Stomach smooth muscle (tissue), 2 donors: ENCODE measurements at regions not wholly inside any gene's neighbourhood (a gene's known extent, or its start where the extent isn't known, plus 50 kb on each side); places are given as distances from the start of the nearest gene placed in this dataset.
"Not testable (repeated sequence)": the region's sequence is repeated elsewhere in the genome, so short reads cannot be mapped to it uniquely, and the experiment has no call there.

Source experiments
- H3K27ac ChIP-seq: one replicate; pipeline ENCODE4 v1.7.0; 2013; ENCODE audit warnings: mild to moderate bottlenecking, low read length, inconsistent platforms
- H3K27me3 ChIP-seq, 2 donors: one replicate each; pipeline ENCODE4 v1.7.0; 2013; ENCODE audit warnings: low read length in 2 of 2; ENCODE audit not compliant: insufficient read depth in 2 of 2, control insufficient read depth in 1 of 2
- H3K36me3 ChIP-seq, 2 donors: one replicate each; pipeline ENCODE4 v1.7.0; 2013; ENCODE audit warnings: low read length in 2 of 2; ENCODE audit not compliant: control insufficient read depth in 2 of 2, insufficient read depth in 2 of 2
- H3K4me1 ChIP-seq: one replicate; pipeline ENCODE4 v1.7.0; 2013; ENCODE audit warnings: low read length; ENCODE audit not compliant: control insufficient read depth, insufficient read depth
- H3K4me3 ChIP-seq, 2 donors: one replicate each; pipeline ENCODE4 v1.7.0; 2013; ENCODE audit warnings: low read length in 2 of 2
- H3K9ac ChIP-seq, 2 donors: one replicate each; pipeline ENCODE4 v1.7.0; 2013; ENCODE audit warnings: low read length in 2 of 2, mild to moderate bottlenecking in 1 of 2
- H3K9me3 ChIP-seq, 2 donors: one replicate each; pipeline ENCODE4 v1.7.0; 2013; ENCODE audit warnings: low read length in 2 of 2; ENCODE audit not compliant: control insufficient read depth in 2 of 2
- donor health status: healthy.
- donor health status: Pancreatic carcinoma.

DNA sequence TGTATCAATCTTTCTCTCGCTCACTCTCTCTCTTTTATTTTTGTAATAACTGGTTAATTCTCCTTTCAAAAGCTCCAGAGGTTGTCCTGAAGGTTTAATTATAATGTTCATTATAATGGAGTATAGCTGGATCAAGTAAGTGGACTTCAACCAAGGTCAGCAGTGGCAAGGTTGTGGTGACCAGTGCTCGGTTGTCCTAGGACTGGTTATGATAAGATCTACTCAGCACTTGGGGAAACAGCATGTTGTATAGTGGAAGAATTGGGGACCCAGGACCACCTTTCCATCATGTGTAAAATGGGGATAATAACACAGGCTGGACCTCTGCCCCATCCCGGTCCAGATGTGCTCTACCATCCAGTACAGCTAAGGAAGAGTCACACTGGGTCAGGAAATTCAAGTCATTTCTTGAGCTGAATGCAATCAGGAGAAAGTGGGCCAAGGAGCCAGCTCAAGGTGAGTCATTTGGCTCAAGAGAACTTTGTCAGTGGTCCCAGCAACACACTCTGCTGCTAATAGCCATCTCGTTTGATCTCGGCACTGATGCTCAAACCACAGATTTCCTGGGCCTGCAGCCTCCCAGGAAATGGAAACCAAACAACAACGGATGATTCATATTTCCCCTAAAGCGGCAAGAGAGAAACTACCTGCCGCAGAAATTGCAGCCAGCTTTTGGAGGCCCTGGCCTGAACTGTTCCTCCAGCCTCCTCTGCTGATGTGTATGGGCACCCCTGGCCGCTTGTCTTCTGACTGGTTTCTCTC is 123.6 kb upstream of the RBPJ start:
- H3K9ac ChIP-seq = no peak overlapping the region

DNA sequence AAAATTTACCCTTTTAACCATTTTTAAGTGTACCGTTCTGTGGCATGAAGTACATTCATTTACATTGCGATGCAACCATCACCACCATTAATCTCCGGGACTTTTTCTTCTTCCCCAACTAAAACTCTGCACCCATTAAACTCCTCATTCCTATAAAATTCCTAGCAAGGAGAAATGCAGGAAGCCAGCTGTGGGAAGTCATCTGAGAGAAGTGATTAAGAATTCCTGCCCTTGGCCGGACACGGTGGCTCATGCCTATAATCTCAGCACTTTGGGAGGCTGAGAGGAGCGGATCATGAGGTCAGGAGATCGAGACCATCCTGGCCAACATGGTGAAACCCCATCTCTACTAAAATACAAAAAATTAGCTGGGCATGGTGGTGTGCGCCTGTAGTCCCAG is 121.9 kb upstream of the RBPJ start:
- not testable (repeated sequence) for H3K27ac ChIP-seq, H3K36me3 ChIP-seq, H3K9me3 ChIP-seq

More for the DNA sequence above, 123.6 kb upstream of the RBPJ start:
- H3K4me1 ChIP-seq = no peaks in the 10 kb centered on the region
- H3K27ac ChIP-seq = no peak overlapping the region
- H3K4me3 ChIP-seq = no peak overlapping the region
- no peaks in the 10 kb centered on the region for H3K9me3 ChIP-seq
- H3K36me3 ChIP-seq = no peaks in the 10 kb centered on the region
- no peaks in the 10 kb centered on the region for H3K27me3 ChIP-seq

DNA sequence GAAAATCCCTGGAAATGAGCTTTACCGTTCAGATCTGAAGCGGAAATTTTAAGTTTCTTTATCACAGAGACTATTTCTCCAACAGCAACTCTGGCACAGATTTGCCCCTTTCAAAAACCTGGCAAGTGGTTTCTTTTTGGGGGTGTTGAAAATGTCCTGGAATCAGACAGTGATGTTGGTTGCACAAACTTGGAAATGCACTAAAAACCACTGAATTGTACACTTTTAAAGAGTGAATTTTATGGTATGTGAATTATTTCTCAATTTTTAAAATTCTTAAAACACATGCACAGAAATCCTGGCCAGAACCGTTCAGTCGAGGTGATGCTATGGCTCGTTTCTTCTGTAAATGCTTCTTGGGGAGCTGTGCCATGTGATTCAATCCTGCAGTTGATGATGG is 121.2 kb upstream of the RBPJ start:
- Histone ChIP-seq H3K9ac (no peak overlapping the region), H3K9me3 (no peaks in the 10 kb centered on the region), H3K27ac (no peak overlapping the region), H3K36me3 (no peaks in the 10 kb centered on the region), H3K4me3 (no peak overlapping the region), H3K27me3 (no peaks in the 10 kb centered on the region), H3K4me1 (peaks cover under 1% of the 10 kb centered on the region)

More for the DNA sequence above, 121.9 kb upstream of the RBPJ start:
- H3K4me3 ChIP-seq, H3K27me3 ChIP-seq, H3K9ac ChIP-seq, H3K4me1 ChIP-seq: not testable (repeated sequence)

DNA sequence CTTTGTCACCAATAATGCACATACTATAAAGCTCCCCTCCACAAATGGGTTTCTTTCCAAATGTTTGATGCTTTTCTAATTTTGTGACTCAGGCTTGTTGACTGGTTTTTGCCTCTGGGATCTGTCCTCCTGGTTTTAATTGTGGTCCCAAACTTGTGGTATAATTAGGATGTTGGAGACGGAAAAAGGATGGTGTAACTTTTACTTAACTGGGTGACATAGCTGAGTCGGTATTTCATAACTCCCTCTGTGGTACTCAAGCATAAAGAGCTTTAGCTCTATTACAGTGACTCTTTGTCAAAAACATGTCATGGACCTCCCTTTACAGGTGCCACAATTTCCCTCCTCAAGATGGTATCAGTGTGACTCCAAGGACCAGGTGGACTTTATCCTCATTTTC is 119.7 kb upstream of the RBPJ start:
- Histone ChIP-seq H3K4me3 (no peak overlapping the region), H3K9ac (no peak overlapping the region), H3K36me3 (no peaks in the 10 kb centered on the region), H3K9me3 (no peaks in the 10 kb centered on the region), H3K27me3 (no peaks in the 10 kb centered on the region), H3K27ac (no peak overlapping the region), H3K4me1 (peaks cover 4% of the 10 kb centered on the region)

DNA sequence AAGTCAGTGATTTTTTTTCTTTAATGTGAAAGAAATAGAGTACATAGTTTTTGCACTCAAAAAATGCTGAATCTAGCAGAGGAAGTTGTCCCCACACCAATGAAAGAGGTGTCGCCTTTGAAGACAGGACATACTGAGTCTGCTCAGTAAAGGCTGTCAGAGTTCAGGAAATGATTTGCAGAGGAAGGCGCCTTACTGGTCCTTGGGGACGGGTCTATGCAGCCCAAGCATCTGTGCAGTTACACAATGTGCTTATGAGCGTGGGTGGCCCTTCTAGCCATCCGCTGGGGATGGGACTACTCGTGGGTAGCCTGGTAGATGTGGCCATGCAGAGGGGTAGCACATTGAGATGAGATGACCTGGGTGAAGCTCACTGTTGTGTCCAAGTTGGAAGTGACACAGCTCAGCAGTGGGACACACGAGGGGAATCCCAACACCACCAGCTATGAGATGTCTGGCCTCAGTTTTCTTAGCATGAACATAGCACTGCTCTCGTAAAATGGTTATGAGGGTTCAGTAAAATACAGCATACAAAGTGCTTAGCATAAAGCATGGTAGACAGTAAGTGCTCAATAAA is 116.5 kb upstream of the RBPJ start:
- Histone ChIP-seq H3K4me1 (peaks cover 10% of the 10 kb centered on the region), H3K9ac (no peak overlapping the region), H3K27ac (no peak overlapping the region)

DNA sequence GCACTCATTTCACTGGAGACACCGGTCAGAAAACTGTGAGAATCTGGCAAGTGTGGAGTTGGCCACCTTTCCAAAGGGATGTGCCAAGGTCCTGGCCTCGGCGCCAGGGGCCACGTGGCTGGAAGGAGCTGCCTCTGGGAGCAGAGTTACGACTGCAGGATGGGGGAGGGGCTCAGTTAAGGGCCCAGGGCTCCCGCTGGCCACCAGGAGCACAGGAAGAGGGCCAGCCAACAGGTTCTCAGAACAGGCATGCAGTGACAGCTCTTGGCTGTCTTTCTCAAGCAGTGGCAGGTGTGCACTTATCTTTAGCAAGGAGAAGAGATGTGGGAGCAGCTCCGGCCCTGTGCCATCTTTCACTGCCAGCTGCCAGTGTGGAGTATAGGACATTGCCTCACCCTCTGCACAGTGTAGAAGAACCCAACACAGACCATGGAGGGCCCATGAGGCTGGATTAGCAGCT is 115.9 kb upstream of the RBPJ start:
- Histone ChIP-seq H3K4me3 (no peak overlapping the region), H3K9me3 (no peaks in the 10 kb centered on the region), H3K4me1 (peaks cover 10% of the 10 kb centered on the region), H3K27me3 (no peaks in the 10 kb centered on the region), H3K9ac (no peak overlapping the region), H3K36me3 (no peaks in the 10 kb centered on the region), H3K27ac (no peak overlapping the region)

More for the DNA sequence above, 116.5 kb upstream of the RBPJ start:
- H3K9me3 ChIP-seq = no peaks in the 10 kb centered on the region
- H3K27me3 ChIP-seq = no peaks in the 10 kb centered on the region
- H3K4me3 ChIP-seq = no peak overlapping the region
- H3K36me3 ChIP-seq = no peaks in the 10 kb centered on the region

DNA sequence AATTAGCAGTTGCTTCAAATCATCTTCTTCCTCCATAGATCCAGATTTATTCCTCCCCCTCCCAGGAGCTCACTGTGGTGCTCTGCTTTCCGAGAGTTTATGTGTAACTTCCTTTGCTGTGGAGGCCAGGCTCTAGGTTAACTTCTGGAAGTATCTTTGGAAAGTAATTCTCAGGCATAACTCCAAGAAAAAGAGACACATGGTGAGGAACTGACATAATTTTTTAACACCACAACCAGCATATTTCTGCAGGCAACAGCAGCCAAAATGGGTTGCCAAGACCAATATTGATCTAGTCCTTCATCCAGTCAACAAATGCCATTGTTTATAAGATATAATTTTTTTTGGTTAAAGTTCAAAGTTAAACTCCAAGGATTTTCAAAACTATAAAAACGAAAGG is 114.5 kb upstream of the RBPJ start:
- no peaks in the 10 kb centered on the region for H3K27me3 ChIP-seq
- H3K9ac ChIP-seq = no peak overlapping the region
- H3K27ac ChIP-seq = no peak overlapping the region
- H3K36me3 ChIP-seq = no peaks in the 10 kb centered on the region
- H3K4me1 ChIP-seq = peaks cover 10% of the 10 kb centered on the region
- no peak overlapping the region for H3K4me3 ChIP-seq
- H3K9me3 ChIP-seq = no peaks in the 10 kb centered on the region

DNA sequence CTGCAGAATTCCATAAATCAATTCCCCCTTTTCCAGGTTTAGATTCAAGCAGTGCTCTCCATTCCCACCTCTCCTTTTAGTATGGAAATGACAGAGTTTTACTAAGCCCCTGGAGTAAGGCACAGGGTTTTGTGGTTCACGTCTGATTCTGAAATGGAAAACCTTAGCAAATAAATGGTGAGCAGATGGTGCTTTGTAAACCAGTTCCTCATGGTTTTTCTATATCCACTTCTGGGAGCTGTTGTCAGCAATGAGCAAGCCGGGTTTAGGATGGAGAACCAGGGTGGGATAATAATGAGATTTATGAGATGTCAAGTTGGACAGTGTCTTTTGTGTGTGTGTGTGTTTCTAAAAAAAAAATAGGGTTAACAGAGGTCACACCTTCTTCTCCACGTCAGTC is 113.8 kb upstream of the RBPJ start:
- Histone ChIP-seq H3K27me3 (no peaks in the 10 kb centered on the region), H3K9me3 (no peaks in the 10 kb centered on the region), H3K27ac (no peak overlapping the region), H3K9ac (no peak overlapping the region), H3K4me3 (no peak overlapping the region), H3K4me1 (peaks cover 10% of the 10 kb centered on the region), H3K36me3 (no peaks in the 10 kb centered on the region)

DNA sequence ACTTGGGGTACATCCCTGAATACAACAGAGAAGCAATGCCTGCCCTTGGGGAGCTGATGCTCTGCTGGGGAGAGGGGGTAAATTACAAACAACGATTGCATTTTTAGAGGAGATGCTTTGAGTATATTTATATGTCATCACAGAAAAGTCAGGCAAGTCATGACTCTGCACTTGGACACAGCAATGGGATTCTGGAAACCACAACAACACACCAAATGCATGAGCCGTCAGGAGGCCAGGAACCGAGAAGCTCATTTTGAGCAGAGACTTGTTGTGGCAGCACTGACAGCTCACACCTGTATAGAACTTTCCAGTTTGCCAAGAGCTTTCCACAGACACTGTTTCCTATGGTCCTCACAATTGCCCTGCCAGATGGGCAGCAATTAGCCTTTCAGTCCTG is 113.2 kb upstream of the RBPJ start:
- H3K9ac ChIP-seq = no peak overlapping the region

DNA sequence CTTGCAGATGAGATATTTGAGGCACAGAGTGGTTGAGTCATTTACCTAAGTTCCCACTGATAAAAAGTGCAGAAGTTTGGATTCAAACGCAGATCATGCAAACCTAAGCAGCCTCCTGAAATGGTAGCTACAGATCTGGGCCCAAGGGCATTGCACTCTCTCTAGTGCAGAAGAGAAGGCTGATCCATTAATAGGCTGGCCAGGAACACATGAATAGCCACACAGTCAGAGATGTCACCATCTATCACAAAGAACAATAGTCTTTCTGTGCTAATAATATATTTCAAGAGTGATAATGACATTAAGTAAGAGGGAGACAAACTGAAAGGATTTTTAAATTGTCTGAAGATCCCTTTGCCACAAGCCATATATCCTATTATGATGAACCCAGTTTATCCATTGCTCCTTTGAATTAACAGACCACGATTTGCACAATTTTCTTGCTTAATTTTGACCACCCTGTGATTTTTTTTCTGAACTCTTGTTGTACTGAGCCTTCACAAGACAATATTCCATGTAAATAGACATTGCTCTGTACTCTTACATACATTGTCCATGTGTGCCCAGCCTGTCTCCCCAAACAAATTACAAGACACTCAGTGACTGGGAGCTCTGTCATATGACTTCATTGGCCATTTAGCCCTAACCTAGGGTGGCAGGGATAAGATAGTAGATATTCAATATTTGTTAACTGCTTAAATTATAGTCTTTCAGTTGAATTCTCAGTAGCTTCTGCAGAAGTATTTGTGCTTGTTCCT is 112.4 kb upstream of the RBPJ start:
- no peaks in the 10 kb centered on the region for H3K36me3 ChIP-seq
- peaks cover 10% of the 10 kb centered on the region for H3K4me1 ChIP-seq
- H3K27me3 ChIP-seq = peaks cover 0 to 2% of the 10 kb centered on the region in 2 donors
- H3K9ac ChIP-seq = no peak overlapping the region
- H3K9me3 ChIP-seq = no peaks in the 10 kb centered on the region
- H3K4me3 ChIP-seq = no peak overlapping the region
- H3K27ac ChIP-seq = no peak overlapping the region

More for the DNA sequence above, 113.2 kb upstream of the RBPJ start:
- Histone ChIP-seq H3K27ac (no peak overlapping the region), H3K27me3 (no peaks in the 10 kb centered on the region), H3K4me1 (peaks cover 10% of the 10 kb centered on the region), H3K4me3 (no peak overlapping the region), H3K36me3 (no peaks in the 10 kb centered on the region), H3K9me3 (no peaks in the 10 kb centered on the region)
